Activated CD4-positive, alpha-beta T cell treated with anti-CD3 and anti-CD28 coated beads, Interleukin-2, amount 10 ng/mL, durations not matched to agents 7 days and 5 days (primary cell): ENCODE measurements at regions not wholly inside any gene's neighbourhood (a gene's known extent, or its start where the extent isn't known, plus 50 kb on each side); places are given as distances from the start of the nearest gene placed in this dataset.
"Not testable (repeated sequence)": the region's sequence is repeated elsewhere in the genome, so short reads cannot be mapped to it uniquely, and the experiment has no call there.

Source experiments
- CTCF ChIA-PET: fragments of 350-600 bp; sonication (Branson Sonifier 250); formaldehyde crosslinking; loops from one replicate; lab custom pipeline; 2021; ENCODE audit warnings: antibody characterized with exemption; lab: Charles Lee
- POLR2A ChIA-PET: fragments of 350-600 bp; sonication (Branson Sonifier 250); formaldehyde crosslinking; loops from one replicate; lab custom pipeline; 2021; ENCODE audit warnings: antibody characterized with exemption; lab: Charles Lee
- DNase-seq: peaks from one replicate; pipeline ENCODE4 v3.0.0-alpha.2; 2020
- H3K27ac Mint-ChIP-seq: one replicate; pipeline ENCODE4 v1.8.0; 2021; ENCODE audit warnings: mild to moderate bottlenecking, moderate library complexity, mixed read lengths
- H3K27me3 Mint-ChIP-seq: one replicate; pipeline ENCODE4 v1.8.0; 2021; ENCODE audit warnings: mixed read lengths
- H3K36me3 Mint-ChIP-seq: one replicate; pipeline ENCODE4 v1.8.0; 2021; ENCODE audit warnings: low read depth, mixed read lengths
- H3K4me1 Mint-ChIP-seq: one replicate; pipeline ENCODE4 v1.8.0; 2021; ENCODE audit warnings: mixed read lengths
- H3K4me3 Mint-ChIP-seq: one replicate; pipeline ENCODE4 v1.8.0; 2021; ENCODE audit warnings: mild to moderate bottlenecking, moderate library complexity, mixed read lengths
- H3K9me3 Mint-ChIP-seq: one replicate; pipeline ENCODE4 v1.8.0; 2021; ENCODE audit warnings: mixed read lengths

DNA sequence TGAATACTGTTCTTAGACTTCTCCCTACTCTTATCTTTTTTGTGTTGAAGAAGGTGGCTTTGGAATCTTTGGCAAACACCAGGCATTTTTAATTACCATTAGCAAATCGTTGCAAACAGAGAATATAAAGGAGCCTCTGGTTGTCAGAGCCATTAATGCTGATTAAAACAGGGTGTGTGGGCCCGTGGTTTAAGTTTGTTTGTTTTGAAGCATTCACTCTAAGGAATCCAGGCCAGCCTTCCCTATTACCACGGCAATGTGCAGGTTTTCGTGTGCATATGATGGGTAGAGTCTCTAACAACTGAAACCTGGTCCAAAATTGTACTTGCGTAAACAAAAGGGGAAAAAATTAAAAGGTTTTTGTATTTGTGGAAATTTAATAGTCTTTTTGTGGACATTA is 141.2 kb upstream of the GMNC start:
- CTCF ChIA-PET: no interaction called here
- Mint-ChIP-seq H3K27me3 (no peaks in the 10 kb centered on the region), H3K4me1 (no peaks in the 10 kb centered on the region), H3K9me3 (no peaks in the 10 kb centered on the region), H3K4me3 (no peak overlapping the region), H3K27ac (no peak overlapping the region), H3K36me3 (no peaks in the 10 kb centered on the region)
- POLR2A ChIA-PET: no interaction called here
- no peak for DNase-seq

DNA sequence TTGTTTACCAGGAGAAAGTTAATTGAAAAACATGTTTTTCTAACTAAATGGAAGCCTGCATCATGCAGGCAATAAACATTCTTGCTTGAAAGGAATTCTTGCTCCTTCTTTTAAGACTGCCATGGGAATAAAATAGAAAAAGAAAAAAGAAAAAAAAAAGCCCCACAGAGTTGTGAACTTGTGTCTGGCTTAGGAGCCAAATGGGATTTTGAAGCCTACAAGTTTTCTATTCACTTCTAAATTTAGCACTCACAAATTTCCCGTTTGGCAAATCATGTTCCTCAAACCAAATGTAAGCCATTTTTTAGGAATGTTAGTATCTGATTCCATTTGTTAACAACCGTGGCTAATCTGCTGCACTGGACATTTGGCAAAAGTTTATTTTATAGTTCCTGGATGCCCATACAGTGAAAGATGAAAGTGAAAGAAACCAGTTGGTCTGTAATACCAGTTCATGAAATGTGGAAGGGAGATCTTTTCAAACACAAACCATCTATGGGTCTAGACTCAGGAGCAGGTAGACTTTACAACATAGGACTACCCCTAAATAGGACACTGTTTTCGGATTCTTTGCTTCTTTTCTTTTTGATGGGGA is 133.8 kb upstream of the GMNC start:
- DNase-seq: no peak
- Mint-ChIP-seq H3K27me3 (no peaks in the 10 kb centered on the region), H3K4me1 (no peaks in the 10 kb centered on the region), H3K27ac (no peak overlapping the region), H3K9me3 (no peaks in the 10 kb centered on the region), H3K36me3 (no peaks in the 10 kb centered on the region), H3K4me3 (no peak overlapping the region)
- ChIA-PET POLR2A (no interaction called here), CTCF (no interaction called here)

DNA sequence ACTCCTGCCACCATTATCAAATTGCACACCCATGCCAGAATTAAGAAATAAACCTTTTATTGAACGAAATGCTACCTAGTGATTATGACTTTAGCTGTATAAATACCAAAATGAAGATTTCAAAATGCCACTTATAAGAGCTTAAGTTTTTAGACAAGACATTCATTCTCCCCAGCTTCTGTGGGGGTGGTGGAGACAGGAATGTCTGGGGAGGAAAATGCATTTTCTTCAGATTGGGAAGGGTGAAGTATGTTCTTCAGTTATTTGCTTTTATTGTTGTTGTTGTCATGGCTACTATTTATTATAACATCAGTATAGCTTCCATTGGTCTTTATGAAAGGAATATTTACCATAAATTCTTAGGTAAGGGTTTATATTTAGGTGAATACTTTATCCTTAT is 132.7 kb upstream of the GMNC start:
- no peak for DNase-seq
- no peaks in the 10 kb centered on the region for H3K9me3 Mint-ChIP-seq
- ChIA-PET CTCF (no interaction called here), POLR2A (no interaction called here)
- H3K4me1 Mint-ChIP-seq: no peaks in the 10 kb centered on the region
- H3K36me3 Mint-ChIP-seq: no peaks in the 10 kb centered on the region
- no peak overlapping the region for H3K27ac Mint-ChIP-seq
- H3K27me3 Mint-ChIP-seq: no peaks in the 10 kb centered on the region
- no peak overlapping the region for H3K4me3 Mint-ChIP-seq

DNA sequence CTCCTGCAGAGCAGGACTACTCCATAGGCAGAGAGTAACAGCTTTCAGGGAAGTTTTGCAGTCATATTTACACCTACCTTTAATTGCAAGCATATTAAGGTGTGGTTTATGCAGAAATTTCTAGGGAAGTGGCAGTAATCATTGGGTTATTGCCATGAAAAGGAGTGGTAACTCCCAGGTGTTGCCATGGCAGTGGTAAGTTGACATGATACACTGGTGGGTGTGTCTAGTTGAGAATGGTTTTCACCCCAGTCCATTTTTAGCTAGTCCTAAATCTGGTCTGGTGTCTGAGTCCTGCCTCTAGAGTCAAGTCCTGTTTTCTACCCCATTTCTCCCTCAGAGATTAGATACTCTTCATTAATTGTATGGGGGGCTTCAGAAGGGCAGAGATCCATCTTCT is 128.4 kb upstream of the GMNC start:
- no peak overlapping the region for H3K27ac Mint-ChIP-seq
- H3K4me1 Mint-ChIP-seq: no peaks in the 10 kb centered on the region
- ChIA-PET CTCF (no interaction called here), POLR2A (no interaction called here)
- H3K27me3 Mint-ChIP-seq: no peaks in the 10 kb centered on the region
- H3K36me3 Mint-ChIP-seq: no peaks in the 10 kb centered on the region
- no peak overlapping the region for H3K4me3 Mint-ChIP-seq
- H3K9me3 Mint-ChIP-seq: peaks cover 15% of the 10 kb centered on the region
- no peak for DNase-seq

DNA sequence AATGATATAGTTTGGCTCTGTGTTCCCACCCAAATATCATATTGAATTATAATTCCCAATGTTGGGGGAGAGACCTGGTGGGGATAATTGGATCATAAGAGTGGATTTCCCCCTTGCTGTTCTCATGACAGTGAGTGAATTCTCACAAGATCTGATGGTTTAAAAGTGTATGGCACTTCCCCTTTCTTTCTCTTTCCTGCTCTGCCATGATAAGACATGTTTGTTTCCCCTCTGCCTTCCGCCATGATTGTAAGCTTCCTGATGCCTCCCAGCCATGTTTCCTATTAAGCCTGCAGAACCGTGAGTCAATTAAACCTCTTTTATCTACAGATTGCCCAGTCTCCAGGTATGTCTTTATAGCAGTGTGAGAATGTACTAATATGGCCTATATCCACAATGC is 126.7 kb upstream of the GMNC start:
- no peaks in the 10 kb centered on the region for H3K27me3 Mint-ChIP-seq

DNA sequence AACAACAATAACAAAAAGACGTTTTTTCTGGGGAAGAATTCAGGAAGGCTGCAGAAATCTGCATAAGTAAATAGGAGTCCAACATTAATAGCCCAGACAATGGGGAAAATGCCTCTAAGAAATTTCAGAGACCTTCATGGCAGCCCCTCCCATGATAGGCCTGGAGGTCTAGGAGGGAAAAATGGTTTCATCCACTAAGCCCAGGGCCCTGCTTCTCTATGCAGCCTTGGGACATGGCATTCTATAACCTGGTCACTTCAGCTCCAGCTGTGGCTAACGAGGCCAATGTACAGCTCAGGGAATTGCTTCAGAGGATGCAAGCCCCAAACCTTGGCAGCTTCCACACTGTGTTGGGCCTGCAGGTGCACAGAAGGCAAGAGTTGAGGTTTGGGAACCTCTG is 125.6 kb upstream of the GMNC start:
- ChIA-PET POLR2A (no interaction called here), CTCF (interaction anchor here (0.6 kb wide), 2 partner anchors 33 to 42 kb away, joined by 4 to 5 read pairs; no protein-coding TSS in a partner anchor)
- Mint-ChIP-seq H3K36me3 (no peaks in the 10 kb centered on the region), H3K27ac (no peak overlapping the region), H3K4me3 (no peak overlapping the region), H3K4me1 (no peaks in the 10 kb centered on the region), H3K27me3 (no peaks in the 10 kb centered on the region), H3K9me3 (peaks cover 15% of the 10 kb centered on the region)
- DNase-seq: no peak

More for the DNA sequence above, 126.7 kb upstream of the GMNC start:
- Mint-ChIP-seq H3K4me3 (no peak overlapping the region), H3K36me3 (no peaks in the 10 kb centered on the region), H3K9me3 (peaks cover 15% of the 10 kb centered on the region), H3K27ac (no peak overlapping the region), H3K4me1 (no peaks in the 10 kb centered on the region)
- no peak for DNase-seq
- CTCF ChIA-PET: no interaction called here
- POLR2A ChIA-PET: no interaction called here

DNA sequence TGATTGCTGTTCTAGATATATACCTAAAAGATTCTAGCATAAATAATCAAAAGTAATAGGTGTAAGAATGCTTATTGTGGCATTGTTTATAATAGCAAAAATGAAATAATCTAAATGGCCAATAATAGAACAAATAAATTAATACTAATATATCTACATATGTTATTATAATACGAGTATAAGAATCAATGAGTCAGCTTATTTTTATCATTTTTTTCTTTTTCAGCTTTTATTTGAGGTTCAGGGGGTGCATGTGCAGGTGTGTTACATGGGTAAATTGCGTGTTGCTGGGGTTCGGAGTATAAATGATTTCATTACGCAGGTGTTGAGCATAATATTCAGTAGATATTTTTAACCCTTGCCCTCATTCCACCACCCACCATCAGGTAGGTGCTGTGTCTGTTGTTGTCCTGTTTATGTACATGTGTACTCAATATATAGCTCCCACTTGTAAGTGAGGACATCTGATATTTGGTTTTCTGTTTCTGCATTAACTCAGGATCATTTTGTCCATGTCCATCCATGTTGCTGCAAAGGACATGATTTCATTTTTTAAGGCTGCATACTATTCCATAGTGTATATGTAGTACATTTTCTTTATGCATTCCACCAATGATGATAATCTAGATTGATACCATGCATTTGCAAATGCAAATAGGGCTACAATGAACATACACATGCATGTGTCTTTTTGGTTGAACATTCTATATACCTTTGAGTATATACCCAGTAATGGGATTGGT is 122.2 kb upstream of the GMNC start:
- CTCF ChIA-PET: no interaction called here

DNA sequence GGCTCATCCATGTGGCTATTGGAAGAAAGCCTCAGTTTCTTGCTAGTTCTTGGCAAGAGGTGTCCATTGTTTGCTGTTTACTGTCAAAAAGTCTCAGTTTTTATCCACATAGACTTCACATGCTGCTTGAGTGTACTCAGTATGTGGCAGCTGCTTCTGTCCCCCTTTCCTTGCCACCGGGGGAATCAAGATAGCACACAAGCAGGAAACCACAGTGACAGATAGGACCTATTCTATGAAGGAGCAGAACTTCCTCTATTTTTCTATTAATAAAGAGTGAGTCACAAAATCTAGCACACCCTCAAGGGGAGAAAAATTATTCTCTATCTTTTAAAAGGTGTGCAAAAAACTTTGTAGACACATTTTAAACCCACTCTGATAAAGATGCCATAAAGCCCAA is 121.4 kb upstream of the GMNC start:
- peaks cover 10% of the 10 kb centered on the region for H3K9me3 Mint-ChIP-seq
- DNase-seq: no peak
- ChIA-PET CTCF (no interaction called here), POLR2A (no interaction called here)
- H3K27ac Mint-ChIP-seq: no peak overlapping the region
- no peaks in the 10 kb centered on the region for H3K36me3 Mint-ChIP-seq
- no peaks in the 10 kb centered on the region for H3K27me3 Mint-ChIP-seq
- H3K4me3 Mint-ChIP-seq: no peak overlapping the region
- H3K4me1 Mint-ChIP-seq: no peaks in the 10 kb centered on the region

More for the DNA sequence above, 122.2 kb upstream of the GMNC start:
- Mint-ChIP-seq H3K4me1 (no peaks in the 10 kb centered on the region), H3K36me3 (no peaks in the 10 kb centered on the region), H3K27ac (no peak overlapping the region), H3K9me3 (peaks cover 15% of the 10 kb centered on the region), H3K27me3 (no peaks in the 10 kb centered on the region), H3K4me3 (no peak overlapping the region)
- no peak for DNase-seq
- POLR2A ChIA-PET: no interaction called here

DNA sequence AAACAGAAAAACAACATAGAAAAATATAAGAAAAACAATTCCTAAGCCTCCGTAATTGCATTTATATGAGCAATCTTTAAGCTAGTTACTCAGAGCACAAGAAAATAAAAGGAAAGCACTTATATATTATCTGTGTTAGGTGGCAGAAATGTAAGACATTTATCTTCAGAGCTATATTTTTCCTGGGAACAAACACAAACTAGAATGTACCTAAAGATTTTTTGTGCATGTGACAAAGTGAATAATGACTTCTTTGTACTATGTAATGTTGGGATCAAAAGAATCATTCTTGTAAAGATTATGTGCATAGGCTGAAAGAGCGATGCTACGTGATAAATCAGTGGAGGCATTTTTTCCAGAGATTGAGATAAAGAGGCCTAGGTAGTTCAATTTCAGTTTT is 111.3 kb upstream of the GMNC start:
- CTCF ChIA-PET: no interaction called here
- DNase-seq: no peak
- H3K4me1 Mint-ChIP-seq: no peaks in the 10 kb centered on the region
- H3K27ac Mint-ChIP-seq: no peak overlapping the region
- H3K27me3 Mint-ChIP-seq: no peaks in the 10 kb centered on the region
- no peak overlapping the region for H3K4me3 Mint-ChIP-seq
- POLR2A ChIA-PET: no interaction called here
- no peaks in the 10 kb centered on the region for H3K36me3 Mint-ChIP-seq
- H3K9me3 Mint-ChIP-seq: no peaks in the 10 kb centered on the region

DNA sequence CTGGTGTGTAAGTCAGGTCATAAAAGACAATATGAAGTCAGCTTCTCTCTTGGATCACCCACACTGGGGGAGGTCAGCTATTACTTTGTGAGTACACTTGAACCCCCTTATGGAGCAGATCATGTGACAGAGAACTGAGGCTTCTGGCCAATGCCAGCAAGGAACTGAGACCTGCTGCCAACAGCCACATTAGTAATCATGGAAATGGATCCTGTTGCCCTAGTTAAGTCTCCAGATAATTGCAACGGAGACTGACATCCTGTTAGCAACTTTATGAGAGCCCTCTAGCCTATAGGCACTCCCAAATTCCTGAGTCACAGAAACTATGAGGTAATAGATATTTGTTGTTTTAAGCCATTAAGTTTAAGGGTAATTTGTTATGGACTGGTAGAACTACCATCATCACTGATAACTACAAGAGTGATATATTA is 110.4 kb upstream of the GMNC start:
- H3K36me3 Mint-ChIP-seq: no peaks in the 10 kb centered on the region
- H3K4me1 Mint-ChIP-seq: no peaks in the 10 kb centered on the region
- no peak overlapping the region for H3K27ac Mint-ChIP-seq
- H3K9me3 Mint-ChIP-seq: no peaks in the 10 kb centered on the region
- CTCF ChIA-PET: no interaction called here
- H3K27me3 Mint-ChIP-seq: no peaks in the 10 kb centered on the region
- H3K4me3 Mint-ChIP-seq: no peak overlapping the region
- POLR2A ChIA-PET: no interaction called here
- no peak for DNase-seq

DNA sequence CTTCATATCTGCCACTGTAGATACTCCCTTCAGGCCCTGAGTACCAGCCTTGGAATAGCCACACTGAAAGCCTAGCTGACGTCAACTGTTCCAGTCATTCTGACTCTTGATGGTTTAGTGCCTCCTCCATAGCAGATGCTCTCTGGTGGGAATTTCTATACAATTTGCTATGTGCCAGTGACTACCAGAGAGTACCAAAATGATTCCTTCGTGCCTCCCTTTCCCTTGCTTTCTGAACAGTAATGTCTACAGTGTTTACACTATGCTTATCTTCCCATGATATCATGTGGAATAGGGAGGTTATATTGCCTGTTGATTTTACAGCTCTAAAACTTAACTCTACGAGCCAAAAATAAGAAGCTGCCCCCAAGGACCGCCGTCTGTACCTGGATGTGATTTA is 109.7 kb upstream of the GMNC start:
- ChIA-PET CTCF (no interaction called here), POLR2A (no interaction called here)
- DNase-seq: no peak
- no peaks in the 10 kb centered on the region for H3K36me3 Mint-ChIP-seq
- H3K27me3 Mint-ChIP-seq: no peaks in the 10 kb centered on the region
- no peaks in the 10 kb centered on the region for H3K4me1 Mint-ChIP-seq
- H3K27ac Mint-ChIP-seq: no peak overlapping the region
- H3K9me3 Mint-ChIP-seq: no peaks in the 10 kb centered on the region
- H3K4me3 Mint-ChIP-seq: no peak overlapping the region

DNA sequence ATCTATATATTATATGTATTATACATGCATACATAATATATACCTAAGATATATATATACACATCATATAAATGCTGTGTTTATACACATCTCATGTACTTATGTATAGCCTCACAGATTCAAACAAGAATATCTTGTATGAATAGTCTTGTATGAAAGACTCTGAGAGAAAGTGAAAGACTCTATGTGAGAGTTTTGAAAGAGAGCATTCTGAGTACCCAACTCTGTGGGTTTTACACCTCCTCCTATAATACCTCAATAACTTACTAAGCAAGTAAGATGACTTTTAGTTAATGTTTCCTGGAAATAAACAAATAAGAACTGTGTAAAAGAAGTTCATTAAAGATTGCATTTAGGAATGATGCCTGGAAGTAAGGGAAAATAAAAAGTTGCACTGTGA is 108.1 kb upstream of the GMNC start:
- no peaks in the 10 kb centered on the region for H3K27me3 Mint-ChIP-seq
- no peak overlapping the region for H3K27ac Mint-ChIP-seq
- no peak for DNase-seq
- ChIA-PET CTCF (no interaction called here), POLR2A (no interaction called here)
- no peak overlapping the region for H3K4me3 Mint-ChIP-seq
- H3K9me3 Mint-ChIP-seq: no peaks in the 10 kb centered on the region
- H3K4me1 Mint-ChIP-seq: no peaks in the 10 kb centered on the region
- no peaks in the 10 kb centered on the region for H3K36me3 Mint-ChIP-seq

DNA sequence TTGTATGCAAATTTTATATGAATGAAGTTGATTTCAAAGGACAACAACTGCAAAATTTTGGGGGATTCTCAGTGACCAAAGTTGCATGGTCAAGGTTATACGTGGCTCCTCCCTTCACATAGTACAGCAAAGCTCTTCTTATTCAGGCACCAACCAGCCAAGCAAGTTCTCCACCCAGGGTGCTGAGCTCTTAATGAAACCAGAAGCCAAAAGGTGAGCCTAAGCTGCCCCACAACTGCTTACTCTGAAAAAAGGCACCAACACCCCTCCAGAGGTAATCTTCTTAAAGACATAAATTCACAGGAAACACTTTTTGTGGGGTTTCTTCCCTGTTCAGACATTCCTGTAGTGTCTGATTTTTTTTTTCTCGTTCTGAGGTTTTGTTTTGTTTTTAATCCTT is 106.1 kb upstream of the GMNC start:
- H3K9me3 Mint-ChIP-seq: no peaks in the 10 kb centered on the region
- no peaks in the 10 kb centered on the region for H3K36me3 Mint-ChIP-seq
- no peaks in the 10 kb centered on the region for H3K4me1 Mint-ChIP-seq
- ChIA-PET POLR2A (no interaction called here), CTCF (no interaction called here)
- no peak for DNase-seq
- H3K27me3 Mint-ChIP-seq: no peaks in the 10 kb centered on the region
- no peak overlapping the region for H3K27ac Mint-ChIP-seq
- H3K4me3 Mint-ChIP-seq: no peak overlapping the region

DNA sequence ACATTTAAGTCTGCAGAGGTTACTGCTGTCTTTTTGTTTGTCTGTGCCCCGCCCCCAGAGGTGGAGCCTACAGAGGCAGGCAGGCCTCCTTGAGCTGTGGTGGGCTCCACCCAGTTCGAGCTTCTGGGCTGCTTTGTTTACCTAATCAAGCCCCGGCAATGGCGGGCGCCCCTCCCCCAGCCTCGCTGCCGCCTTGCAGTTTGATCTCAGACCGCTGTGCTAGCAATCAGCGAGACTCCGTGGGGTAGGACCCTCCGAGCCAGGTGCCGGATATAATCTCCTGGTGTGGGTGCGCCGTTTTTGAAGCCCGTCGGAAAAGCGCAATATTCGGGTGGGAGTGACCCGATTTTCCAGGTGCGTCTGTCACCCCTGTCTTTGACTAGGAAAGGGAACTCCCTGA is 102.4 kb upstream of the GMNC start:
- H3K4me3 Mint-ChIP-seq, H3K27ac Mint-ChIP-seq, H3K27me3 Mint-ChIP-seq, CTCF ChIA-PET, H3K9me3 Mint-ChIP-seq, DNase-seq, H3K36me3 Mint-ChIP-seq, H3K4me1 Mint-ChIP-seq, POLR2A ChIA-PET: not testable (repeated sequence)
